Natural killer cell treated with Interleukin-12 subunit alpha and Interleukin-12 subunit beta and Interleukin-15 and Interleukin-18, amount 100 ng/mL, for 72 hours (primary cell): ENCODE measurements at regions not wholly inside any gene's neighbourhood (a gene's known extent, or its start where the extent isn't known, plus 50 kb on each side); places are given as distances from the start of the nearest gene placed in this dataset.

ENCODE experiments used
- ATAC-seq, 2 donors: fragments of 150-1000 bp; cut with Tn5 transposase in 1 of 2; sonication (Bioruptor Pico), chemical (Tn5 transposase) in 1 of 2; 2 replicates each; pipeline ENCODE4 v1.10.0; 2021
- DNase-seq: peaks from one replicate; pipeline ENCODE4 v3.0.0; 2022; ENCODE audit warnings: low spot score
- H3K27ac Mint-ChIP-seq, 2 donors: 1 replicate in 1 of 2; 2 replicates in 1 of 2; pipeline ENCODE4 v1.8.0; 2022; ENCODE audit warnings: mixed read lengths in 2 of 2, mild to moderate bottlenecking in 1 of 2, moderate library complexity in 1 of 2
- H3K27me3 Mint-ChIP-seq, 2 donors: 1 replicate in 1 of 2; 2 replicates in 1 of 2; pipeline ENCODE4 v1.8.0; 2022; ENCODE audit warnings: mixed read lengths in 2 of 2
- H3K36me3 Mint-ChIP-seq: one replicate; pipeline ENCODE4 v1.8.0; 2022; ENCODE audit warnings: mixed read lengths
- H3K4me1 Mint-ChIP-seq, 2 donors: 1 replicate in 1 of 2; 2 replicates in 1 of 2; pipeline ENCODE4 v1.8.0; 2022; ENCODE audit warnings: low read depth in 2 of 2, mixed read lengths in 2 of 2, mild to moderate bottlenecking in 1 of 2
- H3K4me3 Mint-ChIP-seq: one replicate; pipeline ENCODE4 v1.8.0; 2022; ENCODE audit warnings: mixed read lengths
- H3K9me3 Mint-ChIP-seq: 2 replicates; pipeline ENCODE4 v1.8.0; 2022; ENCODE audit warnings: mixed read lengths

- Mint-ChIP-seq H3K27ac (no peak overlapping the region), H3K27me3 (peaks cover 8 to 21% of the 10 kb centered on the region in 2 donors), H3K4me1 (no peaks in the 10 kb centered on the region), H3K9me3 (no peaks in the 10 kb centered on the region), H3K4me3 (no peak overlapping the region), H3K36me3 (no peaks in the 10 kb centered on the region)
- ATAC-seq (no peak), DNase-seq (no peak)
These were observed 348.6 kb downstream of the MN1 start for GRCh38 chr22:27452922-27453321.

DNA sequence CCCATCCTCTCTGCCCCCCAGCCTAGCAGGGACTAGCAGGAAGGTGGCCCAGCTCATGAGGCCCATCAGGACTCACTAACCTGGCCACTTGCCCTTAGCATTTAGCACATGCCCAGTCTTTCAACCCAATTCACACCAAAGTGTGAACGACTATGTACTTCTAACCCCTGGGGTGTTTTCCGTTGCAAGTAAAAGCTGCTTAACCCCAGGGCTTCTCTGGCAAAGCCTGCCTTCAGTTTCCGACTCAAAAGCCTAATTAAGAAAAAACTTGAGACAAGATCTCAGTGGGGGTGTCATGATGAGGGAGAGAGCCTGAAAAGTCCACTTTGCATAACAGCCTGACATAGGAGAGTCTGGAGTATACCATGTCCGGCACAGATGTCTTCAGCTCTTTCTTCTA, 347.8 kb downstream of the MN1 start:
- Mint-ChIP-seq H3K27ac (no peak overlapping the region), H3K27me3 (peaks cover 11 to 21% of the 10 kb centered on the region in 2 donors), H3K4me3 (no peak overlapping the region), H3K4me1 (no peaks in the 10 kb centered on the region), H3K9me3 (no peaks in the 10 kb centered on the region), H3K36me3 (no peaks in the 10 kb centered on the region)
- ATAC-seq (no peak), DNase-seq (no peak)

GRCh38 chr22:27454807-27455450, 346.6 kb downstream of the MN1 start:
- Mint-ChIP-seq H3K4me1 (no peaks in the 10 kb centered on the region), H3K27ac (no peak overlapping the region)
- no peak for ATAC-seq

DNA sequence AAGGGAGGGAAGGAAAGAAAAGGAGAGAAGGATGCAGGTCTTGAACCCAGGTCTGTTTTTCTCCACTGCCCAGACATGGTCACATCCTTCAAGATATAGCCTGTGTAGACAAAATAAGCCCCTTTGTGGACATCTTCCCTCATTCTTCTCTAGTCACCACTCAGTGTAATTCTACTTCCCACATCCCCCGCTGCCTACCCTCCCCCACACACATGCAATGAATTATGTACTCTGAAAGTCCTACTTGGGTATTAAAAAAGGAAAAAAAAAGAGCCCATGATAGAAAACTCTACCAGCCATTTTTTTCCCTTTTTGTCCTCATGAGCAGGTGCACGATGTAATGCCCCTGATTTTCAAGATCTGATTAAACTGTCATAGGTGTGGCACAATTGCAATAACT, 346.0 kb downstream of the MN1 start:
- DNase-seq (no peak), ATAC-seq (no peak)
- H3K4me3 Mint-ChIP-seq = no peak overlapping the region
- no peaks in the 10 kb centered on the region for H3K9me3 Mint-ChIP-seq
- no peak overlapping the region for H3K27ac Mint-ChIP-seq
- no peaks in the 10 kb centered on the region for H3K36me3 Mint-ChIP-seq
- peaks cover 13 to 23% of the 10 kb centered on the region in 2 donors for H3K27me3 Mint-ChIP-seq
- H3K4me1 Mint-ChIP-seq = no peaks in the 10 kb centered on the region

More at GRCh38 chr22:27454807-27455450, 346.6 kb downstream of the MN1 start:
- H3K27me3 Mint-ChIP-seq = peaks cover 11 to 23% of the 10 kb centered on the region in 2 donors
- DNase-seq = no peak
- no peak overlapping the region for H3K4me3 Mint-ChIP-seq
- H3K36me3 Mint-ChIP-seq = no peaks in the 10 kb centered on the region
- no peaks in the 10 kb centered on the region for H3K9me3 Mint-ChIP-seq

DNA sequence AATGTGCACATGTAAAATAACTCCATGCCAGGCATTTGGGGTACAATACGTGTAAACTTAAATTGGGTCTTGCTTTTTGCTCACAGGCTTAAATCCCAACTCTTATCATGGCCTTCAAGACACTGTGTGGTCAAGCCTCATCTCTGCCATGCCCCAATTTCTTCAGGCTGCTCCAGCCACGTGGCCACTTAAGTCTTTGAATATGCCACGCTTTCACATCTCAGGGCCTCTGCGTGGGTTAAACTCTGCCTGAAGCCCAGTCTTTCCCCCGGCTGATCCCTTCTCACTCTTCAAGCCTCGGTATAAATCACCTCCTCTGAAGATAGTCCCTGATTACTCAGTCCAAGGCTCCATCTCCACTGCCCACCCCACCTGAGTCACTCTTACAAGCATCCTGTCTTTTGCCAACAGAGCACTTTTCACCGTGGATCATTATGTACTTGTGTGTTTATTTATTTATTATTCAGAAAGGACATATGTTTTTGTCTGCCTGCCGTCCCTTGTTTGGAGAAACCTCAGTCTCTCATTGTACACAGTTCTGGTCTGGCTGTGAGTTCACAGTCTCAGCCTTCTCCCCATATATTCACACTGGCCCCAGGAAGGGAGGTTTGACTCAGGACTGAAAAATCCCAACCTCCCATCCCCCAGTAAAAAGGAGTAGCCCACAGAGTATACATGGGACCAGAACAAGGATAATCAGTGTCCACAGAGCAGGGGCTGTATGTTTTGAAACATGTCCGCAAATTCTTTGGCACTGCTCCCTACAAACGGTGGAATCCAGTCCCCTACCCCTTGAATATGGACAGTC, 344.7 kb downstream of the MN1 start:
- H3K27me3 Mint-ChIP-seq = peaks cover 14 to 18% of the 10 kb centered on the region in 2 donors
- no peak overlapping the region for H3K27ac Mint-ChIP-seq
- DNase-seq (no peak), ATAC-seq (no peak)
- H3K4me3 Mint-ChIP-seq = no peak overlapping the region
- H3K4me1 Mint-ChIP-seq = no peaks in the 10 kb centered on the region
- no peaks in the 10 kb centered on the region for H3K9me3 Mint-ChIP-seq
- H3K36me3 Mint-ChIP-seq = no peaks in the 10 kb centered on the region

- no peak for ATAC-seq
- Mint-ChIP-seq H3K4me3 (no peak overlapping the region), H3K9me3 (no peaks in the 10 kb centered on the region), H3K4me1 (no peaks in the 10 kb centered on the region), H3K27me3 (peaks cover 13 to 15% of the 10 kb centered on the region in 2 donors), H3K36me3 (no peaks in the 10 kb centered on the region), H3K27ac (no peak overlapping the region)
- DNase-seq = no peak
These were observed 341.6 kb downstream of the MN1 start for GRCh38 chr22:27459999-27460398.

- Mint-ChIP-seq H3K27ac (no peak overlapping the region), H3K4me3 (no peak overlapping the region), H3K9me3 (no peaks in the 10 kb centered on the region), H3K27me3 (peaks cover 13 to 15% of the 10 kb centered on the region in 2 donors), H3K36me3 (no peaks in the 10 kb centered on the region), H3K4me1 (no peaks in the 10 kb centered on the region)
- no peak for ATAC-seq
- DNase-seq = no peak
These were observed 340.8 kb downstream of the MN1 start for GRCh38 chr22:27460591-27461347.

- ATAC-seq = no peak
- H3K9me3 Mint-ChIP-seq = no peaks in the 10 kb centered on the region
- no peaks in the 10 kb centered on the region for H3K36me3 Mint-ChIP-seq
- no peak overlapping the region for H3K4me3 Mint-ChIP-seq
- H3K27me3 Mint-ChIP-seq = peaks cover 11 to 13% of the 10 kb centered on the region in 2 donors
- H3K4me1 Mint-ChIP-seq = no peaks in the 10 kb centered on the region
- no peak for DNase-seq
- no peak overlapping the region for H3K27ac Mint-ChIP-seq
These were observed 340.1 kb downstream of the MN1 start for GRCh38 chr22:27461470-27461869.

DNA sequence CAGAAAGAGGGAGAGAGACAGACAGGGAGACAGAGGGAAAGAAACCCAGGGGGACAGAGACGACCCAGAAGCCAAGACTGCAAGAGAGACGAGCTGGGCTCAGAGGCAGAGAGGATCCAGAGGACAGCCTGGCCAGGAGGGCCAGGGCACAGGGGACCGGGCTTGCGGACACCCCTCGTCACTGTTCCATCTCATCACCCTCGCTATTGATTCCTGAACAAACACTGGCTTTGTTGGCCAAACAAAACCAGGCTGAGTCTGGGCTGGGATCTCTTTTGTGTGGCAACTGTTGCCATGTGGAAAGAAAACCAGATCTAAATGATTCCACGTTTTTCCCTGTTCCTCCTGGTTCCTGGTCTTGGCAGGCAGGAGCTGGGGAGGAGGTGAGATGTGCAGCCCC, 339.4 kb downstream of the MN1 start:
- Mint-ChIP-seq H3K27me3 (peaks cover 11 to 13% of the 10 kb centered on the region in 2 donors), H3K9me3 (no peaks in the 10 kb centered on the region), H3K4me3 (no peak overlapping the region), H3K36me3 (no peaks in the 10 kb centered on the region), H3K27ac (no peak overlapping the region), H3K4me1 (no peaks in the 10 kb centered on the region)
- ATAC-seq (no peak), DNase-seq (no peak)

DNA sequence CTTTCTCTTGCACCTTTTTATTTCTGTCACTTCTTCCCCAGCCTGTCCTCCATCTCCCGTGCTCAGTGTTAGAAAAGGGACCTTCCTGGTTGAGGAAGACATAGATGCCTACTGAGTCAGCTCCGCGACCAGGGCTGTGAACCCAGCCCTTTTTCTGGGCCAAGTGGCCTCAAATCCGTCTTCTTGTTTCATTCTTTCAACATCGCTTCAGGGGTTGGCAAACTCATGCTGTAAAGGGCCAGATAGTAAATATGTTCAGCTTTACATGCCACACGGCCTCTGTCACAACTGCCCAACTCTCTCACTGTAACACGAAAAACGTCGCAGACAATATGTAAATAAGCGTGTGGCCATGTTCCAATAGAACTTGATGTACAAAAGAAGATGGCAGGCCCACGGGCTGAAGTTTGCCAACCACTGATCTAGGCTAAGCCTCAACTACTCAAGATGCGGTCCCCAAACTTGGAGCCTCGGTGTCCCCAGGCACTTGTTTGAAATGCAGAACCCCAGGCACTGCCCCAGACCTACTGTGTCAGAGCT, 338.4 kb downstream of the MN1 start:
- Mint-ChIP-seq H3K27ac (no peak overlapping the region), H3K4me3 (no peak overlapping the region), H3K27me3 (peaks cover 10 to 13% of the 10 kb centered on the region in 2 donors), H3K4me1 (no peaks in the 10 kb centered on the region), H3K9me3 (no peaks in the 10 kb centered on the region), H3K36me3 (no peaks in the 10 kb centered on the region)
- no peak for ATAC-seq
- DNase-seq = no peak

- Mint-ChIP-seq H3K27ac (no peak overlapping the region), H3K4me3 (no peak overlapping the region), H3K9me3 (no peaks in the 10 kb centered on the region), H3K36me3 (no peaks in the 10 kb centered on the region), H3K27me3 (peaks cover 5 to 8% of the 10 kb centered on the region in 2 donors), H3K4me1 (no peaks in the 10 kb centered on the region)
- DNase-seq (no peak), ATAC-seq (no peak)
These were observed 335.3 kb downstream of the MN1 start for GRCh38 chr22:27466229-27466628.

DNA sequence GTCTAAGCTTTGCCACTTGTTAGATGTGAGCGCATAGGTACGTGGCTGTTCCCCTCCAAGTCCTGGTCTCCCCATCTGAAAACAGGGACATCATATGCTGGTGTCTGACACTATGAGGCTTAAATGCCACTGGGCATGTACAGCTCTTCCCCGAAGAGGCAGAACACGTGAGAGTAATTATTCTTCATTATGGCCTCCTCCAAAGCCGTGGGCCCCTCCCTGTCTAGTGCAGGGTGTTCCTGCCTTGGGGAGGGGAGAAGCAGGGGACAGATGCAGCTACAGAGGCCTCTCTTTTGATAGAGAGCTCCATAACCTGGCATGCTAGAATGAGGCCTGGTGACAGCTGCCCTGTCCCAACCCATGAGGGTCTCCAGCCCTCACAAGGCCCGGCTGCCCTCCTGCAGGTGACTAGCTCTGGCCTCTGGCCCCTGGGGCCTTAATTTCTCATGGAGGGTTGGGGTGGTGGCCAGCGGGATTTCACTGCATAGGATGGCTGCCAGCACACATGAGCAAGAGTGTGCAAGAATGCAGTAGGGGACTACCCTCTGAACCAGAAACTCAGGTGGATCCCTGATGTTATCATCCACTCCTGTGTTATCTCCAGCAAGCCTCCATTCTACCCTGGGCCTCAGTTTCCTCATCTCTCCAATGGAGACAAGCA, 334.6 kb downstream of the MN1 start:
- no peak for DNase-seq
- Mint-ChIP-seq H3K27me3 (peaks cover 2 to 3% of the 10 kb centered on the region in 2 donors), H3K4me1 (no peaks in the 10 kb centered on the region), H3K9me3 (no peaks in the 10 kb centered on the region), H3K27ac (no peak overlapping the region), H3K4me3 (no peak overlapping the region), H3K36me3 (no peaks in the 10 kb centered on the region)
- no peak for ATAC-seq

- ATAC-seq = no peak
- Mint-ChIP-seq H3K4me1 (no peaks in the 10 kb centered on the region), H3K27me3 (no peaks in the 10 kb centered on the region), H3K27ac (no peak overlapping the region), H3K36me3 (no peaks in the 10 kb centered on the region), H3K9me3 (no peaks in the 10 kb centered on the region), H3K4me3 (no peak overlapping the region)
- no peak for DNase-seq
These were observed 333.8 kb downstream of the MN1 start for GRCh38 chr22:27467711-27468110.
